B cell (primary cell): ENCODE measurements at regions not wholly inside any gene's neighbourhood (a gene's known extent, or its start where the extent isn't known, plus 50 kb on each side); places are given as distances from the start of the nearest gene placed in this dataset.

Experiments used
- ATAC-seq: fragments of 200-7000 bp; cut with Tn5 transposase; one replicate; pipeline ENCODE4 v1.10.0; 2021; ENCODE audit warnings: low read depth, mild to moderate bottlenecking, moderate number of reproducible peaks, moderate library complexity
- CTCF ChIA-PET: fragments of 350-600 bp; sonication (Branson Sonifier 250); formaldehyde crosslinking; loops from one replicate; lab custom pipeline; 2021; ENCODE audit warnings: antibody characterized with exemption, inconsistent platforms; lab: Charles Lee
- POLR2A ChIA-PET: fragments of 350-600 bp; sonication (Branson Sonifier 250); formaldehyde crosslinking; loops from one replicate; lab custom pipeline; 2021; ENCODE audit warnings: antibody characterized with exemption; lab: Charles Lee
- DNase-seq: peaks from one replicate; pipeline ENCODE4 v3.0.0; 2013
- H2AFZ ChIP-seq: 2 replicates; pipeline ENCODE4 v1.6.1; 2012; ENCODE audit warnings: mild to moderate bottlenecking, low read depth, low read length; ENCODE audit not compliant: insufficient read depth, poor library complexity, severe bottlenecking
- H3K27ac ChIP-seq, 2 donors: 1 replicate in 1 of 2; 2 replicates in 1 of 2; pipeline ENCODE4 v1.5.1; 2012 to 2013; ENCODE audit warnings: low read length in 2 of 2, mild to moderate bottlenecking in 2 of 2, moderate library complexity in 1 of 2
- H3K27me3 ChIP-seq, 4 experiments: fragments of 200-600 bp in 1 of 4; sonication (generic) in 1 of 4; replicated peaks in 1 of 4; 1 replicate in 2 of 4; 2 replicates in 2 of 4; pipeline versions ENCODE4 v1.6.1 to v1.7.0; 2013 to 2016; ENCODE audit warnings: low read length in 3 of 4, mild to moderate bottlenecking in 2 of 4, mixed read lengths in 1 of 4, moderate library complexity in 1 of 4; ENCODE audit not compliant: insufficient read depth in 4 of 4, control insufficient read depth in 3 of 4; ENCODE audit errors: control extremely low read depth in 1 of 4
- H3K36me3 ChIP-seq, 2 experiments: replicated peaks in 1 of 2; 1 replicate in 1 of 2; 2 replicates in 1 of 2; pipeline versions ENCODE4 v1.6.1 to v1.7.1; 2013; ENCODE audit warnings: low read length in 1 of 2; ENCODE audit not compliant: insufficient read depth in 2 of 2, control insufficient read depth in 1 of 2; ENCODE audit errors: control extremely low read depth in 1 of 2, extremely low read depth in 1 of 2
- H3K4me1 ChIP-seq, 2 donors: fragments of 200-600 bp in 1 of 2; sonication (generic) in 1 of 2; 1 replicate in 1 of 2; 2 replicates in 1 of 2; pipeline versions ENCODE4 v1.5.1 to v1.6.1; 2013 to 2017; ENCODE audit warnings: low read length in 2 of 2; ENCODE audit not compliant: control insufficient read depth in 2 of 2, insufficient read depth in 2 of 2
- H3K4me2 ChIP-seq: replicated peaks from 2 replicates; pipeline ENCODE3; 2012; ENCODE audit warnings: mild to moderate bottlenecking, low read depth, low read length; ENCODE audit not compliant: poor library complexity, severe bottlenecking
- H3K4me3 ChIP-seq, 5 experiments: fragments of 200-600 bp in 1 of 5; sonication (generic) in 1 of 5; 1 replicate in 3 of 5; 2 replicates in 2 of 5; pipeline versions ENCODE4 v1.5.1 to v1.7.0; 2011 to 2016; ENCODE audit warnings: low read length in 4 of 5, mild to moderate bottlenecking in 4 of 5, low read depth in 2 of 5, control low read depth in 1 of 5, moderate library complexity in 1 of 5; ENCODE audit not compliant: insufficient read depth in 1 of 5; ENCODE audit errors: control extremely low read depth in 1 of 5, extremely low read depth in 1 of 5
- H3K79me2 ChIP-seq: fragments of 200-600 bp; sonication (generic); one replicate; pipeline ENCODE4 v1.6.0; 2016; ENCODE audit warnings: low read length; ENCODE audit not compliant: control insufficient read depth, insufficient read depth
- H3K9ac ChIP-seq: fragments of 200-600 bp; sonication (generic); 2 replicates; pipeline ENCODE4 v1.6.1; 2017; ENCODE audit warnings: mild to moderate bottlenecking, low read length, moderate library complexity
- H3K9me3 ChIP-seq, 3 donors: one replicate each; pipeline versions ENCODE4 v1.6.1 to v1.7.1; 2013; ENCODE audit warnings: low read length in 2 of 3; ENCODE audit not compliant: control insufficient read depth in 2 of 3, insufficient read depth in 1 of 3; ENCODE audit errors: control extremely low read depth in 1 of 3
- H4K20me1 ChIP-seq: 2 replicates; pipeline ENCODE4 v1.6.0; 2012; ENCODE audit warnings: mild to moderate bottlenecking, low read length; ENCODE audit not compliant: insufficient read depth, control insufficient read depth, poor library complexity, severe bottlenecking
- H3K27ac Mint-ChIP-seq: one replicate; pipeline ENCODE4 v1.8.0; 2021; ENCODE audit warnings: mixed read lengths
- H3K27me3 Mint-ChIP-seq: one replicate; pipeline ENCODE4 v1.8.0; 2021; ENCODE audit warnings: mixed read lengths
- H3K4me1 Mint-ChIP-seq: one replicate; pipeline ENCODE4 v1.8.0; 2021; ENCODE audit warnings: mixed read lengths
- H3K4me3 Mint-ChIP-seq: one replicate; pipeline ENCODE4 v1.8.0; 2021; ENCODE audit warnings: mixed read lengths
- H3K9me3 Mint-ChIP-seq: one replicate; pipeline ENCODE4 v1.8.0; 2022; ENCODE audit warnings: mixed read lengths; ENCODE audit not compliant: insufficient read depth
- EZH2 ChIP-seq: IDR thresholded peaks from 2 replicates; pipeline ENCODE4 v1.6.1; 2012; ENCODE audit warnings: borderline replicate concordance, low read depth, mild to moderate bottlenecking, moderate library complexity, low read length; ENCODE audit not compliant: insufficient read depth, poor library complexity, severe bottlenecking
- WGBS: methylation state at CpG from one replicate; pipeline ENCODE4 v1.1.5; 2013; ENCODE audit warnings: missing lambda C conversion rate; ENCODE audit not compliant: insufficient coverage; 5-methylcytosine and 5-hydroxymethylcytosine counted together
- intact Hi-C: fragments of 100-400 bp; cut with micrococcal nuclease; formaldehyde crosslinking; loops from one replicate; pipeline ENCODE4 v1.10.0; 2022
- TF ChIP-seq, protein P1 (sequence below): fragments of 200-600 bp; IDR thresholded peaks from one replicate; pipeline ENCODE4 v1.8.0; 2022; ENCODE audit warnings: antibody characterized with exemption, mild to moderate bottlenecking

- no peaks in the 10 kb centered on the region for H3K36me3 ChIP-seq
- intact Hi-C loops, result no loop called here
- CTCF ChIA-PET, result no interaction called here
- TF ChIP-seq, protein P1, sequence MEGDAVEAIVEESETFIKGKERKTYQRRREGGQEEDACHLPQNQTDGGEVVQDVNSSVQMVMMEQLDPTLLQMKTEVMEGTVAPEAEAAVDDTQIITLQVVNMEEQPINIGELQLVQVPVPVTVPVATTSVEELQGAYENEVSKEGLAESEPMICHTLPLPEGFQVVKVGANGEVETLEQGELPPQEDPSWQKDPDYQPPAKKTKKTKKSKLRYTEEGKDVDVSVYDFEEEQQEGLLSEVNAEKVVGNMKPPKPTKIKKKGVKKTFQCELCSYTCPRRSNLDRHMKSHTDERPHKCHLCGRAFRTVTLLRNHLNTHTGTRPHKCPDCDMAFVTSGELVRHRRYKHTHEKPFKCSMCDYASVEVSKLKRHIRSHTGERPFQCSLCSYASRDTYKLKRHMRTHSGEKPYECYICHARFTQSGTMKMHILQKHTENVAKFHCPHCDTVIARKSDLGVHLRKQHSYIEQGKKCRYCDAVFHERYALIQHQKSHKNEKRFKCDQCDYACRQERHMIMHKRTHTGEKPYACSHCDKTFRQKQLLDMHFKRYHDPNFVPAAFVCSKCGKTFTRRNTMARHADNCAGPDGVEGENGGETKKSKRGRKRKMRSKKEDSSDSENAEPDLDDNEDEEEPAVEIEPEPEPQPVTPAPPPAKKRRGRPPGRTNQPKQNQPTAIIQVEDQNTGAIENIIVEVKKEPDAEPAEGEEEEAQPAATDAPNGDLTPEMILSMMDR, result no peak
- no peak for TF ChIP-seq EZH2
- H3K4me1 ChIP-seq, result no peaks in the 10 kb centered on the region
- 8% methylated on average over 83 of the region's 83 CpGs for WGBS
- peaks cover 0 to 15% (median 0%) of the 10 kb centered on the region in 3 donors for H3K9me3 ChIP-seq
- no peak overlapping the region for H3K9ac ChIP-seq
- Mint-ChIP-seq H3K4me3 (no peak overlapping the region), H3K27me3 (peaks cover 57% of the 10 kb centered on the region), H3K27ac (no peak overlapping the region), H3K9me3 (no peaks in the 10 kb centered on the region), H3K4me1 (no peaks in the 10 kb centered on the region)
- H3K27ac ChIP-seq, result no peak overlapping the region
- no peak overlapping the region for H3K4me3 ChIP-seq
- no peaks in the 10 kb centered on the region for H4K20me1 ChIP-seq
- H3K4me2 ChIP-seq, result no peak overlapping the region
- no peaks in the 10 kb centered on the region for H3K79me2 ChIP-seq
- POLR2A ChIA-PET, result no interaction called here
- DNase-seq (no peak), ATAC-seq (no peak)
- H3K27me3 ChIP-seq, result peaks cover 0 to 24% (median 12%) of the 10 kb centered on the region in 4 experiments
- no peak overlapping the region for H2AFZ ChIP-seq
Observed at GRCh38 chr5:155728146-155728856, 598.7 kb upstream of the SGCD start.

DNA sequence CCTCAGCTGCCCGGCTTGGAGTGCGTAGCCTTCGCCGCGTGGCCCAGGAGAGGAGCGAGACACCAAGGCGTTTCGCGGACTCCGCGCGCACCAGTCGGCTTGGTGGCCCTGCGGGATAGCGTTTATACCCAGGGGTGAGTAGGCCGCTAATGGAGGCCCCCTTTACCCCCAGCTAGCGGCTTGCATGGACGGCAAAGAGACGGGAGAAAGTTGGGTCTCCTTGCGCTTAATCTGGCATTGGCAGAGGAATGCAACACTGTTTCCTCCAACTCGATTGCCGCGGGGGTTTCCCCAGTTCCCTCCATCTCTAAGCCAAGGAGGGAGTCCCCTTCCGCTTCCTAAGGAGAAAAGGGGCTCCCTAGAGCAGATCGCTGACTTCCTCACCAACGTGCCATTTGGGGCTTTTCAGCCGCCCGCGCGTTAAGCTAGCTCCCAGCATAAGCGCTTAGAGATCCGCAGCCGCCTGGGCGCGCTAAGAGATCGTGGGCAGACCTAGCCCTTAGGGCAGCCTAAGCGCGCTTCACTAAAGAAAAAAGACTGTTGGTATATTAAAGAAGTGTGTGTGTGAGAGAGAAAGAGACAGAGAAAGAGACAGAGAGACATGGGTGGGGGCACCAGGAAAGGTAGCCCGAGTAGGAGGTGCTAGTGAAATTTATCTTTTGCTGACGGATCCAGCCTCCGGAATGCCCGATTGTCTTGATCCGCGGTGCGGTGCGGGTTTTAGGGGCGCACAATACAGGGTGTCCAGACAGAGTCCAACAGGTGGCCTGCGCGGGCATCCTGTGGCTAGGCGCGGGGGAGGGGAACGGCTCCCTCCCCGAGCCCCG, 597.9 kb upstream of the SGCD start:
- no peak for ATAC-seq
- DNase-seq, result no peak
- Histone ChIP-seq H3K27ac (no peak overlapping the region), H4K20me1 (no peaks in the 10 kb centered on the region), H2AFZ (no peak overlapping the region), H3K4me2 (no peak overlapping the region), H3K27me3 (peaks cover 0 to 24% (median 12%) of the 10 kb centered on the region in 4 experiments), H3K79me2 (no peaks in the 10 kb centered on the region), H3K4me1 (no peaks in the 10 kb centered on the region), H3K36me3 (no peaks in the 10 kb centered on the region), H3K9me3 (peaks cover 0 to 15% (median 0%) of the 10 kb centered on the region in 3 donors), H3K9ac (no peak overlapping the region), H3K4me3 (no peak overlapping the region)
- WGBS, result 14% methylated on average over 50 of the region's 54 CpGs
- POLR2A ChIA-PET, result no interaction called here
- CTCF ChIA-PET, result no interaction called here
- Mint-ChIP-seq H3K4me1 (no peaks in the 10 kb centered on the region), H3K4me3 (no peak overlapping the region), H3K27me3 (peaks cover 57% of the 10 kb centered on the region), H3K9me3 (no peaks in the 10 kb centered on the region), H3K27ac (no peak overlapping the region)
- intact Hi-C loops, result no loop called here
- no peak for TF ChIP-seq EZH2
- TF ChIP-seq, protein P1, result no peak
